ENCODE measurements at regions not wholly inside any gene's neighbourhood (a gene's known extent, or its start where the extent isn't known, plus 50 kb on each side); places are given as distances from the start of the nearest gene placed in this dataset.

DNA sequence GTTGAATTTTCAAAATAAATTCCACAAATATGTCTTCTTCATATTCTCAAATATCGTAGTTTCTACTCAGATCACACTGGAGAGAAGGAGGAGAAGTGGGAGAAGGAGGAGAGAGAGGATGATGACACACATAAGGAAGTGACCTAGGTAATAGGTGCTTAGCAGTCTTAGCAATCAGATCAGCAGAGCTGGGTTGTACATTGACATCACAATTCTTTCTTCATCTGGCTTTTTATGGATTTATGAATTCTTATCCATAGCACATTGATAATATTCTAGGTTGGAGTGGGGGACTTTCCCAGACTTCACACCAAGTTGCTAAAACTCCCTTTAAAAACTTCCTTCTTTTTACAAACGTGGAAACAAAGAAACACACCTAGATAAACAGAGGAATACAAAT is 86.9 kb downstream of the FGF9 start:
- in situ Hi-C loops (cut with MboI; ENCODE audit: low sequenced_read_pairs), result no loop called here

DNA sequence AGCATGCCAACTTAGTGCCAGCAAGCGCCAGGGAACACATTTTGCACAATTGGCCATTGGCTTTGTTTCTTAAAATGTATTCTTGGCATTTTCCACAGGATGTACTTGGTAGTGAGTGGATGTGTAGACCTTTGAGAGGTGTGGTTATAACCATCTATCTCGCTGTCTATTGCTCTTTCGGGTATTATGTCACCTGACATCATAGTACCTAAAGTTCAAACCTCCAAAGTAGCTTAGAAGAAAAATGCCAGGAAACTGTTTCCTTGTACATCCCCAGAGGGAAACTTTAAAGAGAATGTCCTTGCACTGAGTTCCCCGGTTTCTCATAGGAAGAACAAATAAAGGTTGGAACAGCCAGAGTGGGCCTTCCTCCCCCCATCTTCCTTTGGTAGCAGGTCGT is 87.6 kb downstream of the FGF9 start:
- in situ Hi-C loops (cut with MboI; ENCODE audit: low sequenced_read_pairs), result no loop called here

DNA sequence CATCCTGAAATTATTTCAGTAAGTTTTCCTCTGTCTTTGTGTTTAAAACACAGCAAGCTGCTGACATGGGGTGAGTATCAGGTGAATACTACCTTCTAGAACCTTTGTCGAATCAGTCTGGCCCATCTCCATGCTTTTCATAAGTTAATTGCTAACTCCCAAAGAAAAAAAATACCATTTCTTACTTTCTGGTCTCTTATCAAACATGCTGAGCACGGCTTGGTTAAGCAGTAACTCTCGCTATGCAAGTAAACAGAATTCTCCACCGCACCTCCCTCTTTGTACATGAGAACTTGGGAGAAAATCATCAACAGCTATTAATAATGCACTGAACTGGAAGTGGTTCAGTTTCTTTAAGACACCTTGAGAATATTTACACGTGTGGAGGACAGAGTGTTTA is 88.6 kb downstream of the FGF9 start:
- in situ Hi-C loops (cut with MboI; ENCODE audit: low sequenced_read_pairs), result no loop called here

DNA sequence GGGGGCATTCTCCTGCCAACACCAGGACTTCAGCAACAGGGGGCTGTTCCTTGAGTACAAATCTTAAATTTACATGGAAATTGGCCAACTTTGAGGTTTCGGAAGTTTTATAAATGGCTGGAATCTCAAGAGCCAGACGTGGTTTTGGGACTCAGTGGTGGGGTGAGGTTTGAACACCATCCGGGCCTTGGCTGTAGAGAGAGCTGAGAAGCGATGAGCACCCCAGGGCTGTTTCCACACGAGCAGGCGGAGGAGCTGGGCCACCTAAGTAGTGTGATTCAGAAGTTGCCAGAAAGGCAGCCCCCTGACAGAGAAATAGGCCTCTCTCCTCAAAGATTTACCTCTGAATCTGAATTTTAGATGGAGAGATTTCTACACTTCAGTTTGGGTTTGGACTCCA is 89.0 kb downstream of the FGF9 start:
- in situ Hi-C loops (cut with MboI; ENCODE audit: low sequenced_read_pairs), result no loop called here

DNA sequence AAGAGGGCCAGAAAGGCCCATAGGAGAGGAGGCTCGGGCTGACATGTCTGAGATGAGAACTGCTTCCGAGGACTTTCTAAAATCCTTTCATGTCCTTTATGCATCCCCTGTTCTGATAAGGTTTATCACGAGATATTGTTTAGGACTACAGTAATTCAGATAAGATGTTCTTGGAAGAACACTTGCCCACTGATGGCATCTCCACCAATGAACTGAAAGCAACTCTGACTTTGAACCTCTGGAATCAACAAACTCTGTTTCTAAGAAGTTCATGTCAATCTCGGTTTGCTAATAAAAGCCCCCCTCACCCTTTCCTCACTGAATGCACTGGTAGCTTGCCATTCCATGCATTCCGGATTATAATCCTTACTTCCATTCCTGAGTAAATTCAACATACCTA is 90.9 kb downstream of the FGF9 start:
- in situ Hi-C loops (cut with MboI; ENCODE audit: low sequenced_read_pairs), result no loop called here

DNA sequence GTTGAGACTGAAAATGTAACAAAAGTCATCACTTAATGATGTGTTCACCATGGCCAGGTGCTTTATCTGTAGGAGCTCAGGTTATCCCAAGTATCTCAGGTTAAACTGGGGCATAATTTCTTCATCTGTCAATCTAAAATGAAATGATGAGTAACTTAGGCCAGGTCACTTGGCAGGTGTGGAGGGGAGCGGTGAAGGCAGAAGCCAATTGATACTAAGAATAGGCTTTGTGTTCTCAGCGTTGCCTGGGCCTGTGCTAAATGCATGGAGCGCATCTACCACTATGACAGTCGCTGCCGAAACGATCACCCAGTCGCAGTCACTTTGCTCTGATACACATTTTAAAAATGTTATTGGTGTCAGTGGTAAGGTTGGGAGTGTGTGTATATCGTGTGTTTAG is 91.6 kb downstream of the FGF9 start:
- in situ Hi-C loops (cut with MboI; ENCODE audit: low sequenced_read_pairs), result no loop called here

DNA sequence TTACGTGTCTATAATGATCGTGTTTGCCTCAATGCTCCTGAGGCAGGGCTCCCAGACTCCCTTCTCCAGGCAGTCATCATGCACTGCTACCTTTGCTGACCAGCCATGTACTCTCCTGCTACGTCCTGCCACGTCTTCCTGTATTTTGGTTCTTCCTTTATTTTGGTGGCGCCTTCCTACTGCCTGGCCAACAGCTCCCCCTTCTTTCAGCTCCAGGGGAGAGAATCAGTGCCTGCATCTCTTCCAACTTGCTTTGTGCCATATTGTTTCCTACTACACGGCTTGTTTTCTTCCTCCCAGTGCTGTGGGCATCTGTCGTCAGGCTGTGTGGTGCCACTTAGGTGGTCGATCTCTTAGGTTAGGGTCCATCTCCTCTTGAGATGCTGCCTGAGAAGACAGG is 96.2 kb downstream of the FGF9 start:
- in situ Hi-C loops (cut with MboI; ENCODE audit: low sequenced_read_pairs), result no loop called here

DNA sequence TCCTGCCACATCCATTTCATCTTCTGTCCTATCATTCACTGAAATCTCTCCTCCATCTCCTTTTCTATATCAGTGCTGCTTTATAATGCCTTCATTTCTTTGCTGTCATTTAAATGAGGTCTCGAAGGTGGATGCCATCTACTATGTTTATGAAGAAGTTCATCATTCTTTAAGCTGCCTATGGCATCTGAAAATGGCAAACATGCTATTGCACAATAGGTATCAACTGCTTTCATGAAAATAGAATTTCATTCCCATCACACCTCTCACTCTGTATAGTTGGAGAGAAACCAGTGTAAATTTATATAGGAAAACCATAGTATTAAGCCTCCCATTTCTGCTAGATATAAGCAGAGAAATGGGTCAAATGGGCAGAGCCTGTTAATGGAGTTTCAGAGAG is 100.2 kb downstream of the FGF9 start:
- in situ Hi-C loops (cut with MboI; ENCODE audit: low sequenced_read_pairs), result no loop called here

DNA sequence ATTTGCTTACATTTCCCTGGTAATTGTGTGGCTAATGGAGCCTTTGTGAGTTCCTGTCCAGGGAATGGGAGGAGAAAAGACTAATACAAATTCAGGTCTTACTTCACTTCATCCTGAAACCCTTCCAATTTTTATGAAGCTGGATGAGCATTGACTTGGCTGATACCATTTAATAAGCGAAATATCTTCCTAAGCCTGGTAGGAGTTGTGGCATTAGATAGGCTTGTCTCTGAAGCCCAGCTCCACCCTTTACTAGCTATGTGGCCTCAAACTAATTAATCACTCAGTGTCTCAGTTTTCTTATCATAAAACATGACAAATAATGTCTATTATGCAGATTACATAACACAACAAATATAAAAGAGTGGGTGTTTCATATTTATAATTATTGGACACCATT is 106.3 kb downstream of the FGF9 start:
- in situ Hi-C loops (cut with MboI; ENCODE audit: low sequenced_read_pairs), result no loop called here

DNA sequence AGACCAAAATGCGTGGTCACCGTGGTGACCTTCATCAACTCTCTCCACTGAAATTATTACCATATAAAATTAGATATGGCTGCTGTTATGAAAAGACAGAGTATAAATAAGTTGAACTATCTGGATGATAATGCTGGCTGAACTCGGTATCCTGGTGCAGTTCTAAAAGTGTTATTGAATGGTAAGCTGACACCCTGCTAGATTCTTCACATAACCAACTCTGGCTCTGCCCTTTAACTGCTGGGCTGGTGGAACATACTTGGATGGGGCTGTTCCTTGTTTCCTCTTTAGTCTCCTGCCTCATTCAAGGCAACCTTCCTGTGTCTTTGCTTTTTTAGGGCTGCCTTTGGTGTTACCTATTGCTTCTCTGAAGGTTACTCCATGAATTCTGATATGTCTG is 106.9 kb downstream of the FGF9 start:
- in situ Hi-C loops (cut with MboI; ENCODE audit: low sequenced_read_pairs), result no loop called here

DNA sequence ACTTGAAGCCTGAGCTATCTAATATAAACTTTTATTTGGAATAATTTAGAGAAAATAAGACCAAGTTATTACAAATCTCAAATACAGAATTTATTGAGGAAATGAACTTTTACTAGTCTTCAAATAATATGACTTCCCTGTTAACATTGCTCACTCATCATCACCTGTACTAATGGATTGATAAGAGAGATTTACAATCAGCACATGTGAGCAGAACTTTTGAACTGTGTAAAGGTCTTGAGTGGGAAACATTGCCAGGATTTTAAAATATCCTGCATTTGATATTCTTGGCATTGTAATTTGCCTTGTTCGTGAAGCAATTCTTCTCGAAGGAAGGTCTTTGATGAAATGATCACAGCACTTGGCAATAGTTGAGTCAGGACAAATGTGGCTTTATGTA is 111.9 kb downstream of the FGF9 start:
- in situ Hi-C loops (cut with MboI; ENCODE audit: low sequenced_read_pairs), result no loop called here

DNA sequence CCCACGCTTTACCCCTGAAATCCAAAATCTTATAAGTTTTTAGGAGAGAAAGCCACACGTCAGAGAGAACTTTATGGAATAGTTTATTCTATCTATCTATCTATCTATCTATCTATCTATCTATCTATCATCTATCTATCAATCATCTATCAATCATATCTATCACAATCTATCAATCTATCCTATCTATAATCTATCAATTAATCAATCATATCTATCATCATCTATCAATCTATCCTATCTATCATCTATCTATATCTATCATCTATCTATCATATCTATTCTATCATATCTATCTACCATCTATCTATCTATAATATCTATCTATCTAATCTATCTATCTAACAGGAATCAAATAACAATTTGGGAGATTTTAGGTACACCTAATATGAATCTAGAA is 115.1 kb downstream of the FGF9 start:
- in situ Hi-C loops (cut with MboI; ENCODE audit: low sequenced_read_pairs), result no loop called here

DNA sequence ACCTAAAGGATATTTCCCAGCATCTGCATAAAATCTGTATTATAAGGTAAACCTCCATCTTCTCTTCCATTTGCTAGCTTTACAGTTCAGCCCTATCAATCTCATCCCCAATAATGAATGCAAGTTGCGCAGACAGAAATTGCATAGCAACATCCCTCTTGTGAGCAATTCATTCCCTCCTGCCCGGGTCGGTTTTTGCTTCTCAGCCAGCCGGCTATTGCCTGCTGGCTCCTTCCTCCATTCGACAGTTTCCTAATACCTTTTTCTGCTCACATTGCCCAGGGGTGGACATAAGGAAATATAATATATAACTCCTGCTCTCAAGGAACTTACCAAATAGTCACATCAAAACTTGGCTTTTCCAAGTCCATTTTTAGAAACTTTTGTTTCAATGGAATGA is 125.2 kb downstream of the FGF9 start:
- in situ Hi-C loops (cut with MboI; ENCODE audit: low sequenced_read_pairs), result no loop called here

DNA sequence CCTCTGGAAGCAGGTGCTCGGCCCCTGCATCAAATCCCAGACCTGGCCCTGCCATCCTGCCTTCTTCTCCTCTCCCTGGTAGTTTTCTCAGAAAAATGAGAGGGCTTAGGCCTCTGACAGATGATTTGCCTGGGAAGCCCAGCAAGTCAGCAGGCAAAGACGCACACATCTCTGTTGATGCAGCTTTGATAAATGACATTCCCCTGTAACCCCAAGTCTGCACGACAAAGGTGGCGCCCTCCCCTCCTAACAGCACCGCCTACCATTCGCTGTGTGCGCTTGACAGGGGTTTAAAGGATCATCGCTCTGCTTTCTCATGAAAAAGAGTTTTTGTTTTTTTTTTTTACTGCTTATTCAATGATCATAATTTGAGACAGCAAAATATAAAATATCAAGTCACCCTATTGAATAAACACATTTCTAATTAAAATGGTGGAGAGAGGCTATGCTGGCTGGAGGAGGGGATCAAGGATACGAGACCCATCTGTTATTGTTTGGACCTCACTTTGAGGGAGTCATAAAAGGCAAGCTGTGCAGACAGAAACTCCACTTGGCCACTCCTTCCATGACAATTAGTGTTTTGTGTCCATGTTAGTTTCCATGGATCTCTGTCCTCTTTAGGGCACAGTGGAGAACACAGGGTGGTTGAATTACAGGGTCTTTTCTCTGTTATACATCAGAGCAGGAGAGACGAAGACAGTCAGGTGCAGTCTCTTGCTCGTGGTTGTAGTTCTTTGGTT is 126.1 kb downstream of the FGF9 start:
- in situ Hi-C loops (cut with MboI; ENCODE audit: low sequenced_read_pairs), result no loop called here

DNA sequence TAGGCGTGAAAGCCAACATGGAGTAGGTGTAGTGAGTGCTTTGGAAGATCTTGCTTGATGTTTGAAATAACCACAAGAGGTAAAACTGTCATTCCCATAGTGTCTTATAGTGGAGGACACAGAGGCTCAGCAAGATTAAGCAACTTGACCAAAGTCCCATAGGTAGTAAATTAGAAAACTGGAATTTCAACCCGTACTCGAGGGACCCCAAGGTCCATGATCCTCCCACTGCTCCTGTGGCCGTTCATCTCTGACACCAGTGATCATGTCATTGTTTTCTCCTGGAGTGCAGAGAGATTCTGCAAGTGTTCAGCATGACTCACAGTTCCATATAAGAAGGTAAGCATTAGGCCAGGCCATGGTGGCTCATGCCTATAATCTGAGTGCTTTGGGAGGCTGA is 126.9 kb downstream of the FGF9 start:
- in situ Hi-C loops (cut with MboI; ENCODE audit: low sequenced_read_pairs), result no loop called here

DNA sequence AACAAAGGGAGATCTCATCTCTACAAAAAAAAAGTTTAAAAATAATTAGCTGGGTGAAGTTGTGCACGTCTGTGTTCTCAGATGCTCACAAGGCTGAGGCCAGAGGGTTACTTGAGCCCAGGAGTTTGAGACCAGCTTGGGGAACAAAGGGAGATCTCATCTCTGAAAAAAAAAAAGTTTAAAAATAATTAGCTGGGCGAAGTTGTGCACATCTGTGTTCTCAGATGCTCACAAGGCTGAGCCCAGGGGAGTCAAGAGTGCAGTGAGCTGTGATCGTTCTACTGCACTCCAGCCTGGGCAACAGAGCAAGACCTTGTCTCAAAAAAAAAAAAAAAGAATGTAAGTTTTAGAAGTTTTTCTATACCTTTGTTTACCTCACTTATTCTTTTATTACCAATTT is 127.3 kb downstream of the FGF9 start:
- in situ Hi-C loops (cut with MboI; ENCODE audit: low sequenced_read_pairs), result no loop called here

DNA sequence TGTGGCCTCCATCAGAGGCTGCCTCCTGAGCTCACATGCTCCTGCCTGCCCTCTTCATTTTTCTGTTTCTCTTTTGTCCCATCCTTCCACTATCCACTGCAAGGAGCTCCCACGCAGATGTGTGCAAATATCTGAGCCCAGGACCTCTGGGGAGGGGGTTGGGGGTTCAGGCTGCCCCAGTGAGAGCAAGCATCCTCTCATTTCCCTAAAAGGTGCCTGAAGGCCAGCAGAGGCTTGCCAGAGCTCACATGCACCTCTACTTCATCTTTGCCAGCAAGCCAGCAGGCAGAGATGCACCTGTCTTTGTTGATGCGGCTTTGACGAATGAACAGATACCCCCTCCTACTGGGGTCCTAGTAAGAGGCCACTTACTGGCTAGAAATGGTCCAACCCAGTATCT is 128.8 kb downstream of the FGF9 start:
- in situ Hi-C loops (cut with MboI; ENCODE audit: low sequenced_read_pairs), result no loop called here

DNA sequence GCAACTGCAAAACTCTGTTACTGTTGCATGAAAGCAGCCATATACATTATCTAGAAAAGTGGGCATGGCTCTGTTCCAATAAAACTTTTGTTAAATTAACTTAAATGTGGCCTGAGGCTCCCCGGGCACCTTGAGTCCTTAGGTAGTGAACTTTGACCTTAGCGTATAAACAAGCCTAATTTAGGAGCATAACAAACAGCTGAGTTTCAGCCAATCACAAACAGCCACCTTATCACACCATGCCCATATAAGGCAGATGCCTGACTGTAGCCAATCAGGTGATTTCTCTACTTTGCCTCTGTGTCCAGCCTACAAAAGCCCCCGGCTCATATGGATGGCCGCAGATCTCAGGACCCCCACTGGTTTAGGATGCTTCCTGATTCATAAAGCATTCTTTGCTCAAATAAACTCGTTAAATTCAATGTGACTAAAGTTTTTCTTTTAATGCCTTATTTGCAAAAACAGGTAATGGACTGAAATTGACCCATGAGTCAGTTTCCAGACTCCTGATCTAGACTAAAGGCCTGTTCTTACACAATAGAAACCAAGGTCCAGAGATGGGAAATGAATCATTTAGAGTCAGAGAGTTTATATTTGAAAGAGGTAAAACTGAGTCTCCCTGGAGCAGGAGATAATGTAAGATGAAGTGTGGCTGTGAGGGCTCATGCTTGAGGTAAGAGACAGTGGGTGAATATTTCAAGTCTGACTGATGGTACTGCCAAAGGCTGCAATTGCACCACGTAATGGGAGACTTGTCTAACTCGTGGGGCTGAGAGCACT is 130.2 kb downstream of the FGF9 start:
- in situ Hi-C loops (cut with MboI; ENCODE audit: low sequenced_read_pairs), result no loop called here

DNA sequence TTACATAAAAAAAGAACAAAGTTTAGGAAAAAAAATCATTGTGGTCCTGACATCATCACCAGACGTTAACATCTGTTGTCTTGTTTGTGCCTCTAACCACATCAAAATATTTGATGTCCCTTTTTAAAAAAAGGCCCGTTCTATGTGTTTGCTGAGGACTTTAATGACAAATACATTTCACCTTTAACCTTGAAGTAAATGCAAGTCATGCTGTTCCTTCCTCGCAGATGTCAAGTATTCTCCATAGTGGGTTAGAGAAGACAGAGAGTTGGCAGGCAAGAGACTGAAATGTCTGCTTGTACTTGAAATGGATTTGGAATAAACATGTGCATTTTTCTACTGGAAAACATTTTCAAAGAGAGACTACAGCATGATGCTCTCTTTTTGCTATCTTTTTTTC is 134.9 kb downstream of the FGF9 start:
- in situ Hi-C loops (cut with MboI; ENCODE audit: low sequenced_read_pairs), result no loop called here

DNA sequence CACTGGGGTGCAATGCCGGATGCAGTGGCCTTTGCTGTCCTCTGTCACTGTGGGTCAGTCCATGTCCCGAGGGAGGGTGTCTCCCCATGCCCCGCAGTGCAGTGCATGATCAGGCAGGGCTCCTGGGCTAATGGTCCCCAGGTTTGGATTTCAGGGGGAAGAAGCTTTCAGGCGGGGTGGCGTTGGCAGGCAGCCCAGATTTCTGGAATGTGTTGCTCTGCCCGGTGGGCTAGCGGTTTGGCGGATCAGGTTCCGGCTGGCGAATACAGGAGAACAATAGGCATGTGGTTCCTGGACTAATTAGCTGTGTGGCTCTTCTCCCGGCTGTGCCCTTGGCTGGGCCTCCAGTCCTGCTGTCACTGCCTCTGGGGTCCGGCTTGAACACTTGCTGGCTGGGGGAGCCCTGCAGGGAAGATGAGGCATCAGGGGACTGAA is 141.3 kb downstream of the FGF9 start:
- in situ Hi-C loops (cut with MboI; ENCODE audit: low sequenced_read_pairs), result no loop called here

DNA sequence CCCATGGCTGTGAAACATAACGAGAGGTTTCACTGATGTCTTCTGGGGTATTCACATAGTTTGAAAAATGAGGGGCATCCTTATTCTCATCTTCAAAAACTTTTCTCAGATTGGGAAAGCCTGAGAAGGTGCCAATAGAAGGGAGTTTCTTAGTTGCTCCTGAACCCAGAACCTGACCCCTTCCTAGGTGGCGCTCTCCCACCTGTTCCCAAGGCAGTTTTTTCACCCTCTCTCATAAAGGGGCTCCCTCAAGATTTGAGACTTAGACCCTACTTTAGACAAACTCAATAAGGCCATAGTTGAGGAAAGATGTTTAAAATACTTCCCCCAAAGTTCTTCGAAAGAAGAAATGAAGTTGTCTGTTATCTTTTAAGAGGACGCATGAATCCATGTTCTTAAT is 142.2 kb downstream of the FGF9 start:
- in situ Hi-C loops (cut with MboI; ENCODE audit: low sequenced_read_pairs), result no loop called here

DNA sequence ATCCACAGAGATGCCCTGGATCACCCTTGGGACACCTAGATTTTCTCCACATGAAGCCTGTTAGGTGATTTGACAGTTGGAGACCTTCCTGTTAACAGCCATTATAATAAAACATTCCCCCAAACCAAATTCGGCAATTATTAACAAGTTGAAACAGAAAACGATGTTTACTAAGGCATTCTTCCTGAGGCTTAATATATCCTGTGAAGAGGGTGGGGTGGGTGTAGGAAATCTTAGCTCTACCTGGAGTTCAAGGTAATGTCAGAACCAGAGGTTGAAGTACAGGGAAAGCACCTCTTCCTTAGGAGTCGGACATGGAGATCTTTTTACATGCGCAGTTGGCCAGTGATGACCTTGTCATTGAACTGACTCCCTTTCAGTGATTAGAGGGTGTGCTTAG is 143.0 kb downstream of the FGF9 start:
- in situ Hi-C loops (cut with MboI; ENCODE audit: low sequenced_read_pairs), result no loop called here

DNA sequence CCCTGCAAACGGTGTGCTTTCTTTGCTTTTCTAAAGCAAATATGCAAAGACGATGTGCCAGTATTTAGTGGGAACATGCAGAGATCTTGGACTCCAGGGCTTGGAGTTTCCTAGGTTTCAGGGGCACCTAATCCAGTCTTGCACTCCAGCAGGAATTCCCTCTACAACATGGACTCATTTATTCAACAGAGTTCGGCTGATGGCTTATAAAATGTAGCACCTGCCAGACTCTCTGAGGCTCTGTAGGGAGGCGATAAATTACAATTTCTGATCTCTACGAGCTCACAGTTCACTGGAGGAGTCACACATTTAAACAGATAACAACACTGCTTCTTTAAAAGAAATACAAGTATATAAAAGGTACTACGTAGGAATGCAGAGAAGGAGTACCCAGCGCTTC is 143.7 kb downstream of the FGF9 start:
- in situ Hi-C loops (cut with MboI; ENCODE audit: low sequenced_read_pairs), result no loop called here

Data from HL-60/S4 (cell line).